NCI-H2107 (cell line): ENCODE measurements at regions not wholly inside any gene's neighbourhood (a gene's known extent, or its start where the extent isn't known, plus 50 kb on each side); places are given as distances from the start of the nearest gene placed in this dataset.

Source experiments
- DNase-seq: peaks from one replicate; lab custom pipeline; 2025; lab: John Stamatoyannopoulos, UW

DNA sequence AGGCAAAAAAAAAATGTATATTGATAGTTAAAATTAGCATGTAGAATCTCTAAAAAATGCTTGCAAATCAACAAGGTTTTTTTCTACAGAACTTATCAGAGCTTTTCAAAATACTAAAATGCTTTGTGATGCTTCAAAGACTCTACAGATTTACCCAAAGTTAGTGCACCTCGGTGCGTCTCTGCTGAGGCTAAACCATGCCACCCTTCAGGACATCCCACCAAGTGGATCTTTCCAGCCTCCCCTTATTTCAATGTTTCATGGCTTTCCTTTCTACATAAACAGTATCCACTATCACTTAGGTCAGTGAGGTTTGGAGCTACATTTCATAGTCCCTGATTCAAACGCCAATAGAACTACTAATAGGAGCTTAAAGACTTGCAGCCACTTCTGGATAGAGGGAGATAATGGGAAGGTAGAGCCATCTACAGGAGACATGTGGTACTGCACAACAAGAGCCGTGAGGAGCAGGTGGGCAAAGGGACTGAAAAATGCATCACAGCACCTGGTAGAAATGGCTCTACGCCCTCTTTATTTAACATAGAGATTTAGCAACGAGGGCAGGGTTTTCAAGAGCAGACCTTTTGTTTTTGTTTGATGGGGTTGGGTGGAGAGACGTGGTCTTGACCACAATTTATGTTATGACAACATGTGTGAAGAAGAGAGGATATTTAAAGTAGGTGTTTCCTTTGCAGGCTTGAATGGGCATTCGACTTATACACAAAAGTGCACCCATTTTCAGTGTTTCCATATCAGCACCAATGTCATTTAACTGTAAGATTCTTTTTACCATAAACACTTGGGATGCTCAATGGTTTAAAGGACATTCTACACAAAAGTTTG, 56.1 kb upstream of the SLC35G4 start:
- no peak for DNase-seq

DNA sequence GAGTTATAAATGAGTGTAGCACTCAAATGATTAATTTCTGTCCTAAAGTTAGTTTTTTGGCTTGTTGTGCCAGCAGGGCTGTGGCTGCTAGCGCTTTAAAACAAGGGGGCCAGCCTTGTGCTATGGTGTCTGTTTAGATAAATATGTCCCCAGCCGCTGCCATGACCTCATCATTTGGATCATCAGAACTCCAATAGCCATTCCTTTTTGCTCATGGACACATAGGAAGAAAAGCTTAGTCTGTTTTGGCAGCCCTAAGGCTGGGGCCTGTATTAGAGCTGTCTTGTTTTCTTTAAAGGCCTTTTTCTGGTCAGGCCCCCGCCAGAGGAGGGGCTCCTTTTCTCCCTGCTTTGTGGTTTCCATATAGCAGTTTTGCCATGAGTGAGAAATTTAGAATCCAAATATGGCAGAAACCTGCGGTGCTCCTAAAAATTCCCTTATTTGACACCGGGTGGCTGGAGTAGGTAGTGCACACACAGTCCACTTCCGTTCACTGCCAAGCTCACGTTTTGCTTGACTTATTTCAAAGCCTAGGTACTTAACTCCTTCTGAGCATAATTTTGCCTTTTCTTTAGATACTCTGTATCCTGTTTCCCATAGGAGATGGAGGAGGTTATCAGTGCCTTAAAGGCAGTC, 60.4 kb upstream of the SLC35G4 start:
- DNase-seq: no peak

- DNase-seq: no peak
Measured at GRCh38 chr18:11548396-11548795, 61.0 kb upstream of the SLC35G4 start.

- no peak for DNase-seq
Measured at GRCh38 chr18:11544060-11544633, 65.2 kb upstream of the SLC35G4 start.

- no peak for DNase-seq
Measured at GRCh38 chr18:11541179-11541578, 68.2 kb upstream of the SLC35G4 start.

GRCh38 chr18:11533942-11534496, 75.4 kb upstream of the SLC35G4 start:
- no peak for DNase-seq

DNA sequence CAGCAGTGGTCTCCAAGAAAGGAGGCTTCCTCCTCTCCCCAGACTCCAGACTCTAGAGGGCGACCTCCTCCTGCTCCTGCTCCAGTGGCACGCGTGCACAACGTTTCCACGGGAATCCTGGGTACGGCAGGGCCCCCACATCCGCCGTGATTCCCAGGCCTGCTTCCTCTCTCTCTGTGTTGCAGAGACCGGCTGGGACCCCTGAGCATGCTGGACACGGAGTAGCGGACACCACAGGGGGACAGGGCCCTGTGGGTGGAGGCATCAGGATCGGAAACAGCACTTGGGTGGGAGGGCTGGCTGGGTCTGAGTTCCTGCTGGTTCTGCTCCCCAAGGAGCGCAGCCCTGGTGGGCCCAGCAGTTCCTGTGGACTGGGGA, 75.9 kb upstream of the SLC35G4 start:
- no peak for DNase-seq

- no peak for DNase-seq
Measured at GRCh38 chr18:11532758-11533512, 76.5 kb upstream of the SLC35G4 start.

- DNase-seq: no peak
Measured at GRCh38 chr18:11529081-11529480, 80.3 kb upstream of the SLC35G4 start.

GRCh38 chr18:11526675-11527074, 82.7 kb upstream of the SLC35G4 start:
- no peak for DNase-seq

- no peak for DNase-seq
Measured at GRCh38 chr18:11523804-11524203, 85.6 kb upstream of the SLC35G4 start.

GRCh38 chr18:11522992-11523391, 86.4 kb upstream of the SLC35G4 start:
- no peak for DNase-seq

- no peak for DNase-seq
Measured at GRCh38 chr18:11521853-11522252, 87.5 kb upstream of the SLC35G4 start.

DNA sequence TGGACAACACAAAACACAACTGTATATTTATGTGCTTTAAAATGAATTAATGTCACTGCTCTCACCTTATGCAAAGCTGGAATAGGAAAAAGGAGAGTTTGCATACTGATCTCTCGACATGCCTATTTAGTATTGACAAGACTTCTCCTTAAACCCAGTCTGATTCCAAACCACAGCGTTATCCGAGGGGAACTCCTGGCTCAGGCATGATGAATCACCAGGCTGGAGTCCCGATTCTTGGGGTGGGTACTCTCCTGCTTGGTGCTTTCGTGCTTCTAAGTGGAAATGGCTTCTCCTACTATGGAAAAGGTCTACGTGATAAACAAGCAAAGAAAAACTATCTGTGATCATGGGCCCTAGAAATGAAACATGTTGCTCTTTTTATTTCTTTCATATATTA, 88.9 kb upstream of the SLC35G4 start:
- DNase-seq: no peak

DNA sequence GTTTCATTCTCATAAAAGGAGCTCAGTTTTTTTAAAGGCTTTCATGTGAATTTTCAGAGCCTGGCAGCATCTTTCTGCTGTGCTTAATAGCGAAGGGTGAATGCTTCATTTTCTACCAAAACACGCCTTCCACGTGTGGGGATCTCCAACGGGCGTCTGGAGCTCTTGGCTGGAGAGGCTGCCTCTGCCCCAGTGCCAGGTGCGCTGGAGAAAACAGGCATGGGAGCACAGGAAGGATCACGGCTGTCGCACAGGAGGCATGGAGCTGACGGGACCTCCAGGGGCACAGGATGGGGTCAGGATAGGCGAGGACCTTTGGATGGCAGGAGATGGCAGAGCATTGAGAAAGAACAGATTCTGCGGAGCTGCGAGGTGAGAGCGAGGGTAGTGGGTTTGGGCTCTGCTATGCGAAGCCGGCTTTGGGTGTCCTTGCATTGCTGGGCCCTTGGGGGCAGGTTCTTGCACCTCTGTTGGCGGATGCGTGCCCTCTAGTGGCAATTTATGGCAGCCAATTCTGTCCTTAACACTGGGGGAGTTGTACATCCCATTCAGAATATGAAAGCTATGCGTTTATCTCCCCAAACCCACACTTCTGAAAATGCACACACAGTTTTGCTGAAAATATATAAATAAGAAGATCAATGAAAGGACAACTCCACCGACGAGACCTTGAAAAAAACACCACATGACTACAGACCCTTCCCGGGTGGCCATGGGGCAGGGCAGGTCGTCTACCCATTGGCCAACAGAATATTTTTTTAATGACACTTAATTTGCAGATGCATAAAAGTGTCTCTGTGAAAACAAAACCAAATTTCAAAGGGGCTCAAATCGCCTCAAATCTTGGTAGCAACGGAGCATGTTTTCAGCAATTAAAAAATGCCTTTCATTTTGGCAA, 90.4 kb upstream of the SLC35G4 start:
- peak; percentile 1 for DNase-seq

DNA sequence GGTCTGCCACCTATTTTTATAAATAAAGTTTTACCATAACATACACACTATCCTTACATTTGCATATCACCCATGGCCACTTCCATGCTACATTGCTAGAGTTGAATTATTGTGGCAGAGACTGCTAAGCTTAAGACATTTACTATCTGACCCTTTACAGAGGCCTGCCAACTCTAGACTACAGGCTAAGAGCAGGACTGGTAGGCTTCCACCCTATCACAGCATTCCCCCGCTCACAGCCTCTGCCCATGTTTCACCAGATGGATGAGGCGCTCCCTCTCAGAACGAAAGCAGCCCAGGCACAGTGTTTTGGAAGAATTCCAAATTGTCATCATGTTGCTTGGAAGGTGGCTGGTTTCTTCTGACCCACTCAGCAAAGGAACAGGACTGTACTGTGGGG, 91.7 kb upstream of the SLC35G4 start:
- DNase-seq: no peak

DNA sequence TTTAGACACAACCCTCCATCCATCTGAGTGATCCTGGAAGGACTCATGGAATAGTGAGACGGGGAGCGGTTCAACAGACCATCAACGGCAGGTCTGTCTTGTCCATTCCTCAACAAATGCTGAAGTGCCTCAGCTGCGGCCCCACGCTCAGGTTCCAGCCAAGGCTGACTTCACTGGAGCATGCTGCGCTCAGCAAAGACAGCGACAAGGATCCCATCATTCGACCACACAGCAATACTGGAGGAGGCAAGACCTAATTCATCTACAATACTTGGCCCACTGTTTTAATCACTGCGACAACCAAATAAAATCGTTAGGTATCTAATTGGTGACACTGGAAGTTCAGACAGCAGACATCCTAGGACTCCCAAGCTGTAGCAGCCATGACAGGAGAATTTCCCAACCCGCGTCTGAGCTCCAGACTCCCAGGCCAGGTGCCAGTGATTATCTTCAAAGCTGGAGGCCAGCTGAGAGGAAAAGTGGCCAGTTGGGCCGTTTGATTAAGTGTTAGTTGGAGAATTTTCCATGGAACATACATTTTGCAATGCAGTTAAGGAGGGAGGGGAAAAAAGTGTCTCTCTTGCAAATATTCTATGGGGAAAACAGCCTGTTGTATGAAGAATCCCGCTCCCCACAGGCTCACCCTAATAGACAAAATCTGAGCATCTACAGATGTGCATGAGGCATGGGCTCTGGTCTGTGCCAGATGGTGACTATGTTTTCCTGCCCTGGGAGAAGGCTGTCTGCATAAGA, 92.5 kb upstream of the SLC35G4 start:
- DNase-seq: no peak

DNA sequence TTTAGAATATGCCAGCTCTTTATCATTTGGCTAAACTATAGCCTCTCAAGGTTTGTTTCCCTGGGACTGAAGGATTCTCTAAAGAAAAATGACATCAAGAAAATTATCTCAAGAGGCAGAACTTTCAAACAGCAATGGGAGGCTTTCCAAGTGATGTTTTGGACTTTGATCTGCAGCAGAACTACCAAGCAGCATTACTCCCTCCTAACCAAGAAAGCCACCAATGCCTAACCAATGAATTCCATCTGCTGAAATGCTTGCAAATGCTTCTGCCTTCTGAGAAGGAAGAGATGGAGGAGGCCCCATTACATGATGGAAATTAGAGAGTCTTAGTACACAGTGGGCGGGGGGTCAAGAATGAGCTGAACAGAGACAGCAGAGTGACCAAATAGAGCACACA, 95.1 kb upstream of the SLC35G4 start:
- DNase-seq: no peak

- DNase-seq: no peak
Measured at GRCh38 chr18:11512096-11513025, 97.0 kb upstream of the SLC35G4 start.
